T-helper 1 cell treated with Interleukin-12 subunit alpha and Interleukin-12 subunit beta and Interleukin-4 antibody, amounts not matched to agents 30 μg/mL and 1 μg/mL, for 36 hours (primary cell): ENCODE measurements at regions not wholly inside any gene's neighbourhood (a gene's known extent, or its start where the extent isn't known, plus 50 kb on each side); places are given as distances from the start of the nearest gene placed in this dataset.

Experiments
- H3K27ac Mint-ChIP-seq: one replicate; pipeline ENCODE4 v1.8.0; 2021; ENCODE audit warnings: mild to moderate bottlenecking, mixed read lengths
- H3K27me3 Mint-ChIP-seq: one replicate; pipeline ENCODE4 v1.8.0; 2021; ENCODE audit warnings: low read depth, mixed read lengths
- H3K36me3 Mint-ChIP-seq: one replicate; pipeline ENCODE4 v1.8.0; 2021; ENCODE audit warnings: low read depth, mixed read lengths
- H3K4me1 Mint-ChIP-seq: one replicate; pipeline ENCODE4 v1.8.0; 2021; ENCODE audit warnings: low read depth, mixed read lengths
- H3K4me3 Mint-ChIP-seq: one replicate; pipeline ENCODE4 v1.8.0; 2021; ENCODE audit warnings: mild to moderate bottlenecking, moderate library complexity, mixed read lengths
- H3K9me3 Mint-ChIP-seq: one replicate; pipeline ENCODE4 v1.8.0; 2021; ENCODE audit warnings: mixed read lengths

DNA sequence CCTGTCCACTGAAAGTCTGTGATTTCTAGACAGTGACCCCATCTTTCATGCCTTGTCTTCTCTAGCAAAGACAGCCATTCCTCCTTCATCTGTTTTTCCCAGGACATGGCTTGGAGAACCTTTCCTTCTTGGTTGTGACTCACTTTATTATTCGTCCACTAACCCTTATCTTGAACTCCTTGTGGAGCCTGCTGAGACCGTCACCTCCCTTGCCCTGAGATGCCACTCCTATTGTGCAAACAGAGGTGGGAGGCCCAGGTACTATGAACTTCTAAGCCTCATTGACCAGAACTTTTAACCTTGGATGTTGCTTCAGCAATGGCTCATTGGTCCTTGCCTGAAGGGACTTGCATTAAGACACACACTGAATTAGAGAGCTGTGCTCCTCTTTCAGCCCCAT is 117.5 kb downstream of the FOXD2 start:
- no peaks in the 10 kb centered on the region for H3K4me1 Mint-ChIP-seq
- H3K27me3 Mint-ChIP-seq, result peaks cover 7% of the 10 kb centered on the region

DNA sequence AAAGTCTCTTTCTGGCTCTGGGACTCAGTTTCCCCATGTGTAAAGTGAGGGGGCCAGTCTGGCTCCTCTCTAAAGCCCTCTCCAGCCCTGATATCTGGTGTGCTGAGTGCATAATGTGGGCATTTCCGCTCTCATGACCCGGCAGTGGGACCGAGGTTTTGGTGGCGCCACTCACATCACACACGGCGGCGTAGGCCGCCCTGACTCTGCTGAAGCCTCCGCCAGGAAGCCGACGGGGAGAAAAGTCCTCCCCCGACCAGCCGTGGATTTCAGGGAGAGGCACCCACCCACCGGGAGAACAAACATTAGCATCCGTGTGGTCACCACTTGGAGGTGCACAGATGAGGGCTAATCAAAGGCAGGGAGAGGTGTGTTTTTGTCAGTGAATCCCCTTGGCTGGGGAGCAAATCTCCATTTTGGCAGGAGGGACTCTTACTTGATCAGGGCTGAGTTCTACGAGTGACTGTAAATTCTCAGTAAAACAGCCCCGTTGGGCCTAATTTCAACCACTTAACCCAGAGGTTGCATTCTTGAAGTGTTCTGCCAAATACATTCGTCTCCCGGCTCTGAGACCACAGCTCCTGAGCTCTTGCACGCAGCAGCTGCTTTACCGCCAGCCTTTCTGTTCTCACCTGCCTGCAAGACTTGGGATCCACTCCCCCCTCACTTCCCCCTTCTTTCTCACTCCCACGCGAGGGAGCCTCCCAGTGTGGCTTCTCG is 118.2 kb downstream of the FOXD2 start:
- H3K27me3 Mint-ChIP-seq, result peaks cover 9% of the 10 kb centered on the region
- no peaks in the 10 kb centered on the region for H3K9me3 Mint-ChIP-seq
- H3K27ac Mint-ChIP-seq, result no peak overlapping the region
- no peak overlapping the region for H3K4me3 Mint-ChIP-seq
- H3K36me3 Mint-ChIP-seq, result no peaks in the 10 kb centered on the region
- H3K4me1 Mint-ChIP-seq, result no peaks in the 10 kb centered on the region

More for the DNA sequence above, 117.5 kb downstream of the FOXD2 start:
- Mint-ChIP-seq H3K36me3 (no peaks in the 10 kb centered on the region), H3K27ac (no peak overlapping the region), H3K4me3 (no peak overlapping the region), H3K9me3 (no peaks in the 10 kb centered on the region)

- Mint-ChIP-seq H3K27ac (no peak overlapping the region), H3K36me3 (no peaks in the 10 kb centered on the region), H3K4me1 (no peaks in the 10 kb centered on the region), H3K27me3 (peaks cover 9% of the 10 kb centered on the region), H3K9me3 (no peaks in the 10 kb centered on the region), H3K4me3 (no peak overlapping the region)
Measured at GRCh38 chr1:47557066-47557465, 119.2 kb downstream of the FOXD2 start.

- Mint-ChIP-seq H3K4me1 (no peaks in the 10 kb centered on the region), H3K9me3 (no peaks in the 10 kb centered on the region), H3K27ac (no peak overlapping the region), H3K27me3 (peaks cover 7% of the 10 kb centered on the region), H3K4me3 (no peak overlapping the region), H3K36me3 (no peaks in the 10 kb centered on the region)
Measured at GRCh38 chr1:47558601-47559593, 121.1 kb downstream of the FOXD2 start.

DNA sequence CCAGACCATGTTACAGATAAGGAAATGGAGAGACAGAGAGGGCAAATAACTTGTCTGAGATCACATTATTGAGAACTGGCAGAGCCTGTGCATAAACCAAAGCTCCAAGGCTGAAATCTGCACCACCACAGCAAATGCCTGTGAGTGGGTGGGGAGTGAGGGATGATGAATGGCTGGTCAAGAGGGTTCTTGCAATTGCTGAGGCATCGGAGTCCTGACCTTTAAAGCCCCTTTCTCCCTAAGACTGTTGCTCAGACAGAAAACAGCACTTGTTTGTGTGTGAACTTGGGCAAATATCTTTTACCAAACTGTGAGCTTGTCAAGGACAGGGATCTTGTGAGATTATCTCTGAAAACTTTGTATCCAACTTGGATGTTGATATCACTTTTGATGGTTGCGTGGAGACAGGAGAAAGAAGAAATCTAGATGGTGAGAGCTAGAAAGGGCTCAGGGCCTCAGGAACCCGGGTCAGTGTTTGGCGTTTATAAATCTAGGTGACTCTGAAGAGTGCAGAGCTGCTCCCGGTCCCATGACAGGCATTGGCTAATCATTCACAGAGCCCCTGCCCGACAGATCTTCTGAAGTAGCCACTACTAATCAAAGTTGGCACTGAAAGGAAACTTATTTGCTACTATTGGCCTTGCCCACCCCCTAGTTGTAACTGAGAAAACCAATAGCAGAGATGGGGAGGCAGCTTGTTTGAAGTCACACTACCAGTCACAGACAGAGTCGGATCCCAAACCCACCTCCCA is 122.3 kb downstream of the FOXD2 start:
- H3K9me3 Mint-ChIP-seq, result no peaks in the 10 kb centered on the region
- no peaks in the 10 kb centered on the region for H3K4me1 Mint-ChIP-seq
- H3K4me3 Mint-ChIP-seq, result no peak overlapping the region
- no peak overlapping the region for H3K27ac Mint-ChIP-seq
- H3K36me3 Mint-ChIP-seq, result no peaks in the 10 kb centered on the region
- H3K27me3 Mint-ChIP-seq, result peaks cover 12% of the 10 kb centered on the region

GRCh38 chr1:47561523-47562007 is 123.7 kb downstream of the FOXD2 start:
- H3K27me3 Mint-ChIP-seq, result peaks cover 12% of the 10 kb centered on the region
- H3K9me3 Mint-ChIP-seq, result no peaks in the 10 kb centered on the region
- H3K4me3 Mint-ChIP-seq, result no peak overlapping the region
- no peak overlapping the region for H3K27ac Mint-ChIP-seq
- H3K36me3 Mint-ChIP-seq, result no peaks in the 10 kb centered on the region
- H3K4me1 Mint-ChIP-seq, result no peaks in the 10 kb centered on the region

- Mint-ChIP-seq H3K36me3 (no peaks in the 10 kb centered on the region), H3K27ac (no peak overlapping the region), H3K27me3 (peaks cover 12% of the 10 kb centered on the region), H3K4me3 (no peak overlapping the region), H3K9me3 (no peaks in the 10 kb centered on the region), H3K4me1 (no peaks in the 10 kb centered on the region)
Measured at GRCh38 chr1:47562147-47562546, 124.3 kb downstream of the FOXD2 start.

GRCh38 chr1:47562799-47563198 is 125.0 kb downstream of the FOXD2 start:
- Mint-ChIP-seq H3K4me3 (no peak overlapping the region), H3K9me3 (no peaks in the 10 kb centered on the region), H3K4me1 (no peaks in the 10 kb centered on the region), H3K36me3 (no peaks in the 10 kb centered on the region), H3K27me3 (peaks cover 12% of the 10 kb centered on the region), H3K27ac (no peak overlapping the region)

- no peak overlapping the region for H3K27ac Mint-ChIP-seq
- peaks cover 12% of the 10 kb centered on the region for H3K27me3 Mint-ChIP-seq
- no peaks in the 10 kb centered on the region for H3K9me3 Mint-ChIP-seq
- no peaks in the 10 kb centered on the region for H3K36me3 Mint-ChIP-seq
- no peaks in the 10 kb centered on the region for H3K4me1 Mint-ChIP-seq
- no peak overlapping the region for H3K4me3 Mint-ChIP-seq
Measured at GRCh38 chr1:47563201-47563600, 125.4 kb downstream of the FOXD2 start.

GRCh38 chr1:47564570-47564969 is 126.7 kb downstream of the FOXD2 start:
- Mint-ChIP-seq H3K4me1 (no peaks in the 10 kb centered on the region), H3K36me3 (no peaks in the 10 kb centered on the region), H3K4me3 (no peak overlapping the region), H3K27ac (no peak overlapping the region), H3K9me3 (no peaks in the 10 kb centered on the region), H3K27me3 (peaks cover 12% of the 10 kb centered on the region)

DNA sequence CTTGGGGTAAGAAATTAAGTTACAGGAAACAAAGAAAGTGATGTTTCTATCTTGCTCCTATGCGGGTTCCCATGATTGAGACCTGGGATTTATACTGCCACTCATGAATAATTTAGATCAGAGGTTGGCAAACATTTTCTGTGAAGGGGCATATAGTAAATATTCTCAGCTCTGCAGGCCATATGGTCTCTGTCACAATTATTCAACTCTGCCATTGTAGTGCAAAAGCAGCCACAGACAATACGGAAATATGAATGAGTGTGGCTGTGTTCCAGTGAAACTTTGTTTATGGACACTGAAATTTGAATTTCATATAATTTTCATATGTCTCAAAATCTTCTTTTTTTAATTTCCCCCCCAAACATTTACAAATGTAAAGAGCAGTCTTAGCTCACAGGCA is 127.2 kb downstream of the FOXD2 start:
- Mint-ChIP-seq H3K27me3 (peaks cover 10% of the 10 kb centered on the region), H3K9me3 (no peaks in the 10 kb centered on the region), H3K27ac (no peak overlapping the region), H3K4me1 (no peaks in the 10 kb centered on the region), H3K4me3 (no peak overlapping the region), H3K36me3 (no peaks in the 10 kb centered on the region)

DNA sequence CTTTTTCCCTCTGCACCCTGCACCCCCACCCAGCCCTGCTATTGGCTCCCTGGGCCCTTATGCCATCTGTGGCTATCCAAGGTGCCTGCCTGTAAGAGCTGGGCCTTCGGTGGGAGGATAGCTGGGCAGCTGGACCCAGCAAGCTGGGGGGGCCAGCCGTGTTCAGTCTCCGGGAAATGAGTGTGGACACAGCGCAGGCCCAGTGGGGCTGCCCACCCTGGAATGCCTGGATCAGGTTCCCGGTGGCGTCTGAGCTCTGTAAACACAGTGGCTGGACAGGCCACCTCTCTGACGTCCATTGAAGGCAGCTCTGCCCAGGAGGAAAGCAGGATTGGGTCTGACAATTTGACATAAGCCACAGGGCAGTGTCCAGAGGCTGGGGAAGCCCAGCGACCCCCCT is 127.8 kb downstream of the FOXD2 start:
- H3K36me3 Mint-ChIP-seq, result no peaks in the 10 kb centered on the region
- no peaks in the 10 kb centered on the region for H3K4me1 Mint-ChIP-seq
- no peak overlapping the region for H3K27ac Mint-ChIP-seq
- H3K27me3 Mint-ChIP-seq, result peaks cover 5% of the 10 kb centered on the region
- H3K4me3 Mint-ChIP-seq, result no peak overlapping the region
- H3K9me3 Mint-ChIP-seq, result no peaks in the 10 kb centered on the region

GRCh38 chr1:47568763-47569162 is 130.9 kb downstream of the FOXD2 start:
- no peaks in the 10 kb centered on the region for H3K36me3 Mint-ChIP-seq

DNA sequence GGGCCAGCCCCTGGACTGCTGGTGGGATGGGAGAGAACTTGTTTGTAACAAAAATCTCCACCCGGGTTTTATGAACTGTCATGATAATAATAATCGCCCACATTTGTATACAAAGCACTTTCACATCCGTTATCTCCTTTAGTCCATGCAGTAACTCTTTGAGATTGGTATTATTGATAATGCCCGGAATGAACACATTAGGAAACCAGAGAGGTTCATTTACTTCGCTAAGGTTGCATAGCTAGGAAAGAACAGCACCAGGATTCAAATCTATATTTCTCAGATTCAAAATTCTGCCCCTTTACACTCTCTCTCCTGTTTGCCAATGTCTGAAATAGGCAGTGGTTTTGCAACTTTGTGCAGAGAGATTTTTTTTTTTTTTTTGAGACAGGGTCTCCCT is 131.4 kb downstream of the FOXD2 start:
- H3K9me3 Mint-ChIP-seq, result no peaks in the 10 kb centered on the region
- no peaks in the 10 kb centered on the region for H3K36me3 Mint-ChIP-seq
- H3K27ac Mint-ChIP-seq, result no peak overlapping the region
- peaks cover 2% of the 10 kb centered on the region for H3K27me3 Mint-ChIP-seq
- H3K4me3 Mint-ChIP-seq, result no peak overlapping the region
- no peaks in the 10 kb centered on the region for H3K4me1 Mint-ChIP-seq

More at GRCh38 chr1:47568763-47569162, 130.9 kb downstream of the FOXD2 start:
- Mint-ChIP-seq H3K4me3 (no peak overlapping the region), H3K27ac (no peak overlapping the region), H3K9me3 (no peaks in the 10 kb centered on the region), H3K4me1 (no peaks in the 10 kb centered on the region), H3K27me3 (peaks cover 5% of the 10 kb centered on the region)
